ENCODE measurements at regions not wholly inside any gene's neighbourhood (a gene's known extent, or its start where the extent isn't known, plus 50 kb on each side); places are given as distances from the start of the nearest gene placed in this dataset.

DNA sequence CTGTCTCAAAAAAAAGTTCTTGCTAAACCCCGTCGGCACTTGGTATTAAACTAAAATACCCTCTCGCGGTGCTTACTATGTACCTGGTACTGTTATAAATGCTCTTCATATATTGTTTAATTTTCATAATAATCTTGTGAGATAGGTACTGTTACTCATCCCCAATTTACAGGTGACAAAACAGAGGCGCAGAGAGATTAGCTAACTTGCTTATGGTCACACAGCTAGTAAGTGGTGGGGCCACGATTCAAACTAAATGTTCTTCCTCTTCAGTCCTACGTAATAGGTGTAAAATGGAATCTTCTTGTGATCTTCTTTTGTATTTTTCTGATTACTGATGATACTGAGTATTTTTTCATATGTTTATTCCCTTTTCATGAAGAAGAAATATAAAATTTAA is 51.3 kb downstream of the TET3 start:
- no peak overlapping the region for H3K4me3 Mint-ChIP-seq (ENCODE audit: unreplicated experiment)
- no peak for DNase-seq (ENCODE audit: low spot score)
- TF ChIP-seq, protein P1, sequence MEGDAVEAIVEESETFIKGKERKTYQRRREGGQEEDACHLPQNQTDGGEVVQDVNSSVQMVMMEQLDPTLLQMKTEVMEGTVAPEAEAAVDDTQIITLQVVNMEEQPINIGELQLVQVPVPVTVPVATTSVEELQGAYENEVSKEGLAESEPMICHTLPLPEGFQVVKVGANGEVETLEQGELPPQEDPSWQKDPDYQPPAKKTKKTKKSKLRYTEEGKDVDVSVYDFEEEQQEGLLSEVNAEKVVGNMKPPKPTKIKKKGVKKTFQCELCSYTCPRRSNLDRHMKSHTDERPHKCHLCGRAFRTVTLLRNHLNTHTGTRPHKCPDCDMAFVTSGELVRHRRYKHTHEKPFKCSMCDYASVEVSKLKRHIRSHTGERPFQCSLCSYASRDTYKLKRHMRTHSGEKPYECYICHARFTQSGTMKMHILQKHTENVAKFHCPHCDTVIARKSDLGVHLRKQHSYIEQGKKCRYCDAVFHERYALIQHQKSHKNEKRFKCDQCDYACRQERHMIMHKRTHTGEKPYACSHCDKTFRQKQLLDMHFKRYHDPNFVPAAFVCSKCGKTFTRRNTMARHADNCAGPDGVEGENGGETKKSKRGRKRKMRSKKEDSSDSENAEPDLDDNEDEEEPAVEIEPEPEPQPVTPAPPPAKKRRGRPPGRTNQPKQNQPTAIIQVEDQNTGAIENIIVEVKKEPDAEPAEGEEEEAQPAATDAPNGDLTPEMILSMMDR (IDR thresholded peaks at IDR 0.05; ENCODE audit: unreplicated experiment): no peak
- H3K27ac Mint-ChIP-seq (ENCODE audit: unreplicated experiment): no peak overlapping the region
- peaks cover 50% of the 10 kb centered on the region for H3K4me1 Mint-ChIP-seq (ENCODE audit: unreplicated experiment)
- H3K9me3 Mint-ChIP-seq (ENCODE audit: unreplicated experiment): no peaks in the 10 kb centered on the region
- H3K27me3 Mint-ChIP-seq (ENCODE audit: unreplicated experiment): peaks cover 8% of the 10 kb centered on the region
- H3K36me3 Mint-ChIP-seq (ENCODE audit: low read depth, unreplicated experiment): no peaks in the 10 kb centered on the region

DNA sequence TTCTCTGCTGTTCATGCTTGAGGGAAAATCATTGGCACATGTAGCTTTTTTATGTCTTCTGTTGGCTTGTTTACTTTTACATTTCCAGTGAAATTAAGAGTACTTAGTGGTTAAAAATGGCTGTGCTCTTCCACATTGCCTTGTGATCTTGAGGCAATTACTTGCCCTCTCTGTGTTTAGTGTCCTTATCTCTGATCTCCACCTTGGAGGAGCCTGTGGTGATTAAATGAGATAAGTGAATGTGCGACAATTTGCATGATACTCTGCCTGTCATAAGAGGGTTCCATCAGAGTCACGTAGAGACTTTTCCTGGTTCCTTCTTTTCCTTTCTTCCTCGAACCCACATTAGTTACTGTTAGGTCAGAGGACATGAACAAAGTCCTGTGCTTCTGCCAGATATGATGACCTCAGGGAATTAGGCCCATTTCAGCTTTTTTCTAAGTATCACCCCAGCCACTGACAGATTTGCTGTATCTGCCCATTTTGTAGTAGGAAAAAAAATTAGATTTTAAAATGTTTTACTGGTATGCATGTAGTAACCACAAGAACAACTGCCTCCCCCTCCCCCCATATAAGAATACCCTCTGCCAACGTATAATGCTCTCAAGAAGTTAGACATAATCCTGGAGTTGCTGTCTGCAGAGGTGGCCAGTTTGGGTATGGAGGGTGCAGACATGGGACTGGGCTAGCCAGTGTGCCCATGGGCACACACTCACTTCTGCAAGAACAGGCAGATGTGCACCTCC is 51.9 kb downstream of the TET3 start:
- DNase-seq (ENCODE audit: low spot score): no peak
- no peaks in the 10 kb centered on the region for H3K9me3 Mint-ChIP-seq (ENCODE audit: unreplicated experiment)
- peaks cover 48% of the 10 kb centered on the region for H3K4me1 Mint-ChIP-seq (ENCODE audit: unreplicated experiment)
- TF ChIP-seq, protein P1 (IDR thresholded peaks at IDR 0.05; ENCODE audit: unreplicated experiment): no peak
- H3K27me3 Mint-ChIP-seq (ENCODE audit: unreplicated experiment): peaks cover 8% of the 10 kb centered on the region
- no peaks in the 10 kb centered on the region for H3K36me3 Mint-ChIP-seq (ENCODE audit: low read depth, unreplicated experiment)
- H3K4me3 Mint-ChIP-seq (ENCODE audit: unreplicated experiment): no peak overlapping the region
- H3K27ac Mint-ChIP-seq (ENCODE audit: unreplicated experiment): no peak overlapping the region

- Mint-ChIP-seq H3K27me3 (ENCODE audit: unreplicated experiment) (peaks cover 5% of the 10 kb centered on the region), H3K4me1 (ENCODE audit: unreplicated experiment) (peaks cover 40% of the 10 kb centered on the region), H3K4me3 (ENCODE audit: unreplicated experiment) (no peak overlapping the region), H3K36me3 (ENCODE audit: low read depth, unreplicated experiment) (no peaks in the 10 kb centered on the region), H3K9me3 (ENCODE audit: unreplicated experiment) (no peaks in the 10 kb centered on the region), H3K27ac (ENCODE audit: unreplicated experiment) (peak overlapping the region; percentile 9)
- no peak for DNase-seq (ENCODE audit: low spot score)
- TF ChIP-seq, protein P1 (IDR thresholded peaks at IDR 0.05; ENCODE audit: unreplicated experiment): no peak
Measured at GRCh38 chr2:74037379-74037860, 52.7 kb downstream of the TET3 start.

DNA sequence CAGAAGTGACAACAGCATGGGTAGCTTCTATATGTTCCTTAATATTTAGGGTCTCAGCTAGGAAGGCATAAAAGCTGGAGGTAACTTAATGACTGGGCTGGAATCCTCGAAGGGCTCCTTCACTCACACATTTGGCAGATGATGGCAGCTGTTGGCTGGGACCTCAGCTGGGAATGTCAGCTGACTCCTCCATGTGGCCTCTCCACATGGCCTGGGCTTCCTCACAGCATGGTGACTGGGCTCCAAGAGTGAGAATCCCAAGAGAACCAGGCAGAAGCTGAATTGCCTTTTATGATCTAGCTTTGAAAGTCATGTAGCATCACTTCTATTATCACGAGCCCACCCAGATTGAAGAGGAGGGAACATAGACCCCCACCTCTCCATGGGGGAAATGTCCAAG is 54.9 kb downstream of the TET3 start:
- TF ChIP-seq, protein P1 (IDR thresholded peaks at IDR 0.05; ENCODE audit: unreplicated experiment): no peak
- Mint-ChIP-seq H3K9me3 (ENCODE audit: unreplicated experiment) (no peaks in the 10 kb centered on the region), H3K27ac (ENCODE audit: unreplicated experiment) (no peak overlapping the region), H3K27me3 (ENCODE audit: unreplicated experiment) (peaks cover 2% of the 10 kb centered on the region), H3K4me3 (ENCODE audit: unreplicated experiment) (no peak overlapping the region), H3K4me1 (ENCODE audit: unreplicated experiment) (peaks cover 40% of the 10 kb centered on the region), H3K36me3 (ENCODE audit: low read depth, unreplicated experiment) (peaks cover 5% of the 10 kb centered on the region)
- DNase-seq (ENCODE audit: low spot score): no peak

GRCh38 chr2:74041182-74041581 is 56.5 kb downstream of the TET3 start:
- peaks cover 2% of the 10 kb centered on the region for H3K27me3 Mint-ChIP-seq (ENCODE audit: unreplicated experiment)
- peaks cover 5% of the 10 kb centered on the region for H3K36me3 Mint-ChIP-seq (ENCODE audit: low read depth, unreplicated experiment)
- TF ChIP-seq, protein P1 (IDR thresholded peaks at IDR 0.05; ENCODE audit: unreplicated experiment): no peak
- H3K4me3 Mint-ChIP-seq (ENCODE audit: unreplicated experiment): peak overlapping the region; percentile 29
- H3K4me1 Mint-ChIP-seq (ENCODE audit: unreplicated experiment): peaks cover 38% of the 10 kb centered on the region
- no peak for DNase-seq (ENCODE audit: low spot score)
- no peak overlapping the region for H3K27ac Mint-ChIP-seq (ENCODE audit: unreplicated experiment)
- H3K9me3 Mint-ChIP-seq (ENCODE audit: unreplicated experiment): no peaks in the 10 kb centered on the region
